ENCODE measurements at regions not wholly inside any gene's neighbourhood (a gene's known extent, or its start where the extent isn't known, plus 50 kb on each side); places are given as distances from the start of the nearest gene placed in this dataset.
"Not testable (repeated sequence)": the region's sequence is repeated elsewhere in the genome, so short reads cannot be mapped to it uniquely, and the experiment has no call there.

- no peak for DNase-seq
Observed at GRCh38 chr3:106276755-106277612, 408.2 kb upstream of the CBLB start.

- peak; percentile 19 for DNase-seq
Observed at GRCh38 chr3:106277731-106278130, 408.9 kb upstream of the CBLB start.

GRCh38 chr3:106281221-106281620, 412.4 kb upstream of the CBLB start:
- no peak for DNase-seq

- no peak for DNase-seq
Observed at GRCh38 chr3:106282943-106283342, 414.1 kb upstream of the CBLB start.

- no peak for DNase-seq
Observed at GRCh38 chr3:106288781-106289180, 420.0 kb upstream of the CBLB start.

- no peak for DNase-seq
Observed at GRCh38 chr3:106290304-106290997, 421.6 kb upstream of the CBLB start.

- DNase-seq = no peak
Observed at GRCh38 chr3:106293161-106293560, 424.3 kb upstream of the CBLB start.

- no peak for DNase-seq
Observed at GRCh38 chr3:106294121-106294520, 425.3 kb upstream of the CBLB start.

- no peak for DNase-seq
Observed at GRCh38 chr3:106296062-106296461, 427.2 kb upstream of the CBLB start.

GRCh38 chr3:106299300-106300098, 430.7 kb upstream of the CBLB start:
- no peak for DNase-seq

- DNase-seq = no peak
Observed at GRCh38 chr3:106302451-106303221, 433.8 kb upstream of the CBLB start.

GRCh38 chr3:106303766-106304165, 435.0 kb upstream of the CBLB start:
- no peak for DNase-seq

GRCh38 chr3:106305127-106305526, 436.3 kb upstream of the CBLB start:
- DNase-seq = no peak

GRCh38 chr3:106305882-106306435, 437.1 kb upstream of the CBLB start:
- no peak for DNase-seq

- DNase-seq = no peak
Observed at GRCh38 chr3:106309274-106309673, 440.5 kb upstream of the CBLB start.

- DNase-seq = not testable (repeated sequence)
Observed at GRCh38 chr3:106309798-106310197, 441.0 kb upstream of the CBLB start.

GRCh38 chr3:106317141-106318055, 448.6 kb upstream of the CBLB start:
- DNase-seq = no peak

- DNase-seq = not testable (repeated sequence)
Observed at GRCh38 chr3:106321438-106321837, 452.6 kb upstream of the CBLB start.

- DNase-seq = no peak
Observed at GRCh38 chr3:106323586-106323985, 454.8 kb upstream of the CBLB start.

GRCh38 chr3:106326941-106327695, 458.3 kb upstream of the CBLB start:
- no peak for DNase-seq

- DNase-seq = no peak
Observed at GRCh38 chr3:106327696-106328025, 458.8 kb upstream of the CBLB start.
